DOHH2 (cell line): ENCODE measurements at regions not wholly inside any gene's neighbourhood (a gene's known extent, or its start where the extent isn't known, plus 50 kb on each side); places are given as distances from the start of the nearest gene placed in this dataset.

Experiments
- H3F3A ChIP-seq: fragments of 200-600 bp; sonication (generic), shearing (Covaris generic); 2 replicates; pipeline ENCODE4 v1.6.0; 2016; ENCODE audit warnings: antibody characterized with exemption, mild to moderate bottlenecking; ENCODE audit not compliant: control insufficient read depth, insufficient read depth
- H3K27ac ChIP-seq: fragments of 200-600 bp; sonication (generic); 2 replicates; pipeline ENCODE4 v1.5.1; 2014; ENCODE audit warnings: low read depth, mild to moderate bottlenecking, low read length, moderate library complexity
- H3K27me3 ChIP-seq: fragments of 200-600 bp; sonication (generic); 2 replicates; pipeline ENCODE4 v1.6.1; 2014; ENCODE audit warnings: mild to moderate bottlenecking, low read length, mixed read lengths; ENCODE audit not compliant: control insufficient read depth
- H3K36me3 ChIP-seq: fragments of 200-600 bp; sonication (generic); 2 replicates; pipeline ENCODE4 v1.6.1; 2014; ENCODE audit warnings: mild to moderate bottlenecking, low read length, moderate library complexity, mixed read lengths; ENCODE audit not compliant: control insufficient read depth
- H3K4me1 ChIP-seq: fragments of 200-600 bp; sonication (generic); 2 replicates; pipeline ENCODE4 v1.6.1; 2014; ENCODE audit warnings: mild to moderate bottlenecking, low read length, mixed read lengths; ENCODE audit not compliant: control insufficient read depth
- H3K4me2 ChIP-seq: fragments of 200-600 bp; sonication (generic); 2 replicates; pipeline ENCODE4 v1.6.0; 2014; ENCODE audit warnings: mild to moderate bottlenecking, low read length, moderate library complexity
- H3K4me3 ChIP-seq: fragments of 200-600 bp; sonication (generic); 2 replicates; pipeline ENCODE4 v1.5.1; 2014; ENCODE audit warnings: mild to moderate bottlenecking, low read length, mixed read lengths
- H3K79me2 ChIP-seq: fragments of 200-600 bp; sonication (generic); 2 replicates; pipeline ENCODE4 v1.6.1; 2014; ENCODE audit warnings: mild to moderate bottlenecking, low read length, mixed read lengths; ENCODE audit not compliant: control insufficient read depth
- H3K9me2 ChIP-seq: fragments of 200-600 bp; sonication (generic); replicated peaks from 2 replicates; pipeline ENCODE4 v1.6.1; 2014; ENCODE audit warnings: mild to moderate bottlenecking, low read length, mixed read lengths; ENCODE audit not compliant: control insufficient read depth
- H3K9me3 ChIP-seq: fragments of 200-600 bp; sonication (generic); 2 replicates; pipeline ENCODE4 v1.6.1; 2014; ENCODE audit warnings: antibody characterized with exemption, low read length, mixed read lengths; ENCODE audit not compliant: control insufficient read depth, insufficient read depth
- H4K20me1 ChIP-seq: fragments of 200-600 bp; sonication (generic); 2 replicates; pipeline ENCODE4 v1.6.0; 2014; ENCODE audit warnings: low read depth, mild to moderate bottlenecking, antibody characterized with exemption, low read length, moderate library complexity; ENCODE audit not compliant: control insufficient read depth, insufficient read depth
- EZH2phosphoT487 ChIP-seq: fragments of 200-600 bp; sonication (generic); IDR thresholded peaks from 2 replicates; pipeline ENCODE4 v1.6.1; 2017; ENCODE audit warnings: borderline replicate concordance, mild to moderate bottlenecking, antibody characterized with exemption, low read length, moderate library complexity, mixed read lengths
- TF ChIP-seq, protein P1 (sequence below): fragments of 200-600 bp; sonication (generic); IDR thresholded peaks from one replicate; pipeline ENCODE4 v1.5.1; 2014; ENCODE audit warnings: antibody characterized with exemption, mild to moderate bottlenecking, low read depth, low read length; ENCODE audit not compliant: poor library complexity, severe bottlenecking

DNA sequence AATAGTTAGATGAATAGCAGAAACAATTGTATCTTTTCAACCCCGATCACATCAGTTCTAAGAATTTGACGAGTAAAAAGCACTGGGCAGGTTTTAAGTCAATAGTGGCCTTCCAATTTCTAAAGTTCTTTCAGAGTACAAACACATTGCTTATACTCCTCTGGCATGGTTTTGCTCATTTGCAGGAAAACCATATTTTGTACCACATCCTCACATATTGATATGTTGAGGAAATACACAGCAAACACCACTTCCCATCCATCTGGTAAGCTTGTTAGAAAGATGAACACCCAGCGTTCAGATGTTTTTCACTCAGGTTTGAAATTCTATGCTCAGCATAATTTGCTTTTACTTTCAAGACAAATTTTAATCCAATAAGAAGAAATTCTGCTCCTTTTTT is 344.6 kb upstream of the ACVR2A start:
- no peak overlapping the region for H3K4me3 ChIP-seq
- no peaks in the 10 kb centered on the region for H3K9me2 ChIP-seq
- H3K9me3 ChIP-seq, result no peaks in the 10 kb centered on the region
- no peaks in the 10 kb centered on the region for H3K4me1 ChIP-seq
- no peaks in the 10 kb centered on the region for H3K79me2 ChIP-seq
- H3K27me3 ChIP-seq, result no peaks in the 10 kb centered on the region
- H4K20me1 ChIP-seq, result no peaks in the 10 kb centered on the region
- H3K4me2 ChIP-seq, result no peak overlapping the region
- H3K36me3 ChIP-seq, result no peaks in the 10 kb centered on the region
- no peaks in the 10 kb centered on the region for H3F3A ChIP-seq
- TF ChIP-seq, protein P1, sequence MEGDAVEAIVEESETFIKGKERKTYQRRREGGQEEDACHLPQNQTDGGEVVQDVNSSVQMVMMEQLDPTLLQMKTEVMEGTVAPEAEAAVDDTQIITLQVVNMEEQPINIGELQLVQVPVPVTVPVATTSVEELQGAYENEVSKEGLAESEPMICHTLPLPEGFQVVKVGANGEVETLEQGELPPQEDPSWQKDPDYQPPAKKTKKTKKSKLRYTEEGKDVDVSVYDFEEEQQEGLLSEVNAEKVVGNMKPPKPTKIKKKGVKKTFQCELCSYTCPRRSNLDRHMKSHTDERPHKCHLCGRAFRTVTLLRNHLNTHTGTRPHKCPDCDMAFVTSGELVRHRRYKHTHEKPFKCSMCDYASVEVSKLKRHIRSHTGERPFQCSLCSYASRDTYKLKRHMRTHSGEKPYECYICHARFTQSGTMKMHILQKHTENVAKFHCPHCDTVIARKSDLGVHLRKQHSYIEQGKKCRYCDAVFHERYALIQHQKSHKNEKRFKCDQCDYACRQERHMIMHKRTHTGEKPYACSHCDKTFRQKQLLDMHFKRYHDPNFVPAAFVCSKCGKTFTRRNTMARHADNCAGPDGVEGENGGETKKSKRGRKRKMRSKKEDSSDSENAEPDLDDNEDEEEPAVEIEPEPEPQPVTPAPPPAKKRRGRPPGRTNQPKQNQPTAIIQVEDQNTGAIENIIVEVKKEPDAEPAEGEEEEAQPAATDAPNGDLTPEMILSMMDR, result no peak
- TF ChIP-seq EZH2phosphoT487, result no peak
- no peak overlapping the region for H3K27ac ChIP-seq

DNA sequence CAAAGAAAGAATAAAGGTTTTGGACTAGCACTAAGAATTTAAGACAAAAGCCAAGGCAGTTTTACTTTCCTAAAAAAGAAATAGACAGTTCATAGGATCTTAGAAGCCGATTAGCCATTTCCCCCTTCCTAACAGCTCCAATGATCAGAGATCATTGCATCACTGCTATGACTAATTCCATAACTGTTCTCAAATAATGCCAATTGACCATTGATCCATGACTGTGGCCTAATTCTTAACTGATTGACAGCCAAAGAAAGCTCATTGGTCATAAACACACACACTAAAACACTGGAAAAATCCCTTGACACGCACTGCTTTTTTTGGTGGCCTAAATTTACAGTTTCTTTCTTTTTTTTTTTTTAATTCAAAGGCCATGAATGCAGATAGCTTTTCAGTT is 345.0 kb upstream of the ACVR2A start:
- Histone ChIP-seq H4K20me1 (no peaks in the 10 kb centered on the region), H3K36me3 (no peaks in the 10 kb centered on the region), H3K27ac (no peak overlapping the region), H3K27me3 (no peaks in the 10 kb centered on the region), H3K4me2 (no peak overlapping the region), H3K9me2 (no peaks in the 10 kb centered on the region), H3K4me3 (no peak overlapping the region), H3K4me1 (no peaks in the 10 kb centered on the region), H3K9me3 (no peaks in the 10 kb centered on the region), H3F3A (no peaks in the 10 kb centered on the region), H3K79me2 (no peaks in the 10 kb centered on the region)
- TF ChIP-seq, protein P1, result no peak
- no peak for TF ChIP-seq EZH2phosphoT487

DNA sequence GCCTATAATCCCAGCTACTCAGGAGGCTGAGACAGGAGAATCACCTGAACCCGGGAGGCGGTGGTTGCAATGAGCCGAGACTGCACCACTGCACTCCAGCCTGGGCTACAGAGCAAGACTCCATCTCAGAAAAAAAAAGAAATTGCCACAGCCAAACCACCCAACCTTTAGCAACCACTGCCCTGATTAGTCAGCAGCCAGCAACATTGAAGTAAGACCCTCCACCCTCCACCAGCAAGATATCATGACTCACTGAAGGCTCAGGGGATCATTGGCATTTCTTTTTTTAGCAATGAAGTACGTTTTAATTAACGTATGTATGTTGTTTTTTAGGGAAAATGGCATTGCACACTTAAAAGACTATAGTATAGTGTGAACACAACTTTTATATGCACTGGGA is 349.1 kb upstream of the ACVR2A start:
- Histone ChIP-seq H3K9me3 (no peaks in the 10 kb centered on the region), H3K79me2 (no peaks in the 10 kb centered on the region), H3K27me3 (no peaks in the 10 kb centered on the region), H3F3A (no peaks in the 10 kb centered on the region), H3K36me3 (no peaks in the 10 kb centered on the region), H3K4me3 (no peak overlapping the region), H3K4me1 (no peaks in the 10 kb centered on the region), H3K9me2 (no peaks in the 10 kb centered on the region), H3K27ac (no peak overlapping the region), H4K20me1 (no peaks in the 10 kb centered on the region), H3K4me2 (no peak overlapping the region)
- TF ChIP-seq EZH2phosphoT487, result no peak
- TF ChIP-seq, protein P1, result no peak

DNA sequence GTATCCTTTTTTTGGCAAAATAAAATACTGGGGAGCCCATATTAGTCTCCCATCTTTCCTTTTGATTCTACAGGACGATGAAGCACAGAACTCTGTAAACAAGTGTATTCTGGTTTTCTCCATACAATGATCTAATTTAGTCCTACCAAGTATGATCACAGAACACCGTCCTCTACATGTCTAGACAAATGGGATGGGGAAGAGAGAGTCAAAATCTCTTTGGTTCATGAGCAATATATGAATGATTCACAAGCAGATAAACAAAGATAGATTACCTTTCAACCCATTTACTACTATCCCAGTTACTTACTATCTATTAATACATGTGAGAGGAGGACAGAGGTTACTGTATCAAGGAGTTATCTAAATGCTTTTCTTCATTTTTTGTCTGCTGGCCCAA is 352.4 kb upstream of the ACVR2A start:
- TF ChIP-seq, protein P1, result no peak
- TF ChIP-seq EZH2phosphoT487, result no peak
- Histone ChIP-seq H4K20me1 (no peaks in the 10 kb centered on the region), H3K27ac (no peak overlapping the region), H3K4me3 (no peak overlapping the region), H3K9me3 (no peaks in the 10 kb centered on the region), H3F3A (no peaks in the 10 kb centered on the region), H3K4me2 (no peak overlapping the region), H3K36me3 (no peaks in the 10 kb centered on the region), H3K4me1 (no peaks in the 10 kb centered on the region), H3K79me2 (no peaks in the 10 kb centered on the region), H3K27me3 (no peaks in the 10 kb centered on the region), H3K9me2 (no peaks in the 10 kb centered on the region)
